ENCODE measurements at regions not wholly inside any gene's neighbourhood (a gene's known extent, or its start where the extent isn't known, plus 50 kb on each side); places are given as distances from the start of the nearest gene placed in this dataset.

DNA sequence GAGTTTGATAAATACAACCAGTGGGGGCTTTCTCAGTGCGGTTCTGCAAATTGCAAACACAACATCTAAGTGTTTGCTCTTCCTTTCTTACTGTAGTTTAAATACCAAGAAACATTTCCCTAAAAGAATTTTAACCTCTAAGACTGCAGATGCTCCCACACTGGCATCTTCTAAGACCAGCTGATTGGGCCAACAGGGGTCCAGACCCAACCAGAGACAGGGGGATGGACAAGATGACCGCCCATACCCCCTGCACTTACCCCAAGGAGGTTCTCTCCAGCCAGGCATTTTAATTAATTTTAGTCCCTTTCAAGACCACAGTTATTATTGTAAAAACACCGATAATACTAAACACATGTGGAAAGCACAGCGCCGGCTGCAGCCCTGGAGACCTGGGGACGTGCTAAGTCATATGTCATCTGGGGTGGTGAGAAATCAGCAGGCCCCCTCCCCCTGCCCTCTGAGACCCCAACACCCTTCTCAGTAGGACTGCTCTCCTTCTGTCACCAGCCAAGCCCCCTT, 242.3 kb downstream of the SOX9 start:
- Mint-ChIP-seq H3K36me3 (no peaks in the 10 kb centered on the region), H3K9me3 (no peaks in the 10 kb centered on the region), H3K4me3 (no peak overlapping the region), H3K4me1 (no peaks in the 10 kb centered on the region), H3K27me3 (peaks cover 20% of the 10 kb centered on the region), H3K27ac (no peak overlapping the region)
- no peak for DNase-seq

DNA sequence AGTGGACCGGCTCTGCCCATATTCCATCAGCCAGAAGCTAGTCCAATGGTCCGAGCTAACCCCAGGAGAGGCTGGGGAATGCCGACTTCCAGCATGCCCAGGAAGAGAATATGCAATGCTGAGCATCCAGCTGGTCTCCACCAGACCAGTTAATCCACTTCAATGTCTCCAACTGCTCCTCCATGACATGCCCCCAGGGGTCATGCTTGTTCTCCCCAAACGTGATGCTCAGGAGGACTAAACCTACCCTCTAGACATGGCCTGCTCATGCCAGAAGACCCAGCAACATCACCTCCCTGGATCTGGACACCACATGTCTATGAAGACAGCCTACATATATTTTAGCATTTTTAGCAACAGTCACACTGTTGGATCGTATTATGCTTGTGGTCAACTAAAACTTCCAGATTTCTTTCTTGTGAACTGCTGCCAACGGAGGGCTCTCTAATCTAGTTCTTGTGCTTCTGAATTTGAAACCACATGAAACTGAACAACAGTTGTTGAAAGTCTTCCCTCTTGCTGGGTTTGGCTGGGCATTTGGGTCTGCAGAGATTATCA, 245.1 kb downstream of the SOX9 start:
- DNase-seq = no peak
- Mint-ChIP-seq H3K4me3 (no peak overlapping the region), H3K36me3 (no peaks in the 10 kb centered on the region), H3K27ac (no peak overlapping the region), H3K4me1 (no peaks in the 10 kb centered on the region), H3K9me3 (no peaks in the 10 kb centered on the region), H3K27me3 (peaks cover 20% of the 10 kb centered on the region)

GRCh38 chr17:72366626-72367025, 245.8 kb downstream of the SOX9 start:
- Mint-ChIP-seq H3K4me1 (no peaks in the 10 kb centered on the region), H3K4me3 (no peak overlapping the region), H3K9me3 (no peaks in the 10 kb centered on the region), H3K27ac (no peak overlapping the region), H3K27me3 (peaks cover 20% of the 10 kb centered on the region), H3K36me3 (no peaks in the 10 kb centered on the region)
- no peak for DNase-seq

DNA sequence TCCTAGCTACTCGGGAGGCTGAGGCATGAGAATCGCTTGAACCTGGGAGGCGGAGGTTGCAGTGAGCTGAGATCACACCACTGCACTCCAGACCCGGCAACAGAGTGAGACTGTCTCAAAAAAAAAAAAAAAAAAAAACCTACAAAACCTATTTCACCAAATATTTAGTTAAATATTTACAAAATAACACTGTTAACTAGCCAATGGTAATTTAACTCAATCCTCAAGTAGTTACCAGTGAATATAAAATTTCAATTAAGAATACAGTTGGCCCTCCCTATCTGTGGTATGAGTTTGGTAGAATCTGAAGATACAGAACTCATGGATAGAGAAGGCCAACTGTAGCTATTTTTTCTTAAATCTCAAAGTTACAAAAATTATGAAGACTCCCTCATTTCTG, 247.4 kb downstream of the SOX9 start:
- Mint-ChIP-seq H3K9me3 (no peaks in the 10 kb centered on the region), H3K4me3 (no peak overlapping the region), H3K27ac (no peak overlapping the region), H3K36me3 (no peaks in the 10 kb centered on the region), H3K27me3 (peaks cover 15% of the 10 kb centered on the region), H3K4me1 (no peaks in the 10 kb centered on the region)
- DNase-seq = no peak

DNA sequence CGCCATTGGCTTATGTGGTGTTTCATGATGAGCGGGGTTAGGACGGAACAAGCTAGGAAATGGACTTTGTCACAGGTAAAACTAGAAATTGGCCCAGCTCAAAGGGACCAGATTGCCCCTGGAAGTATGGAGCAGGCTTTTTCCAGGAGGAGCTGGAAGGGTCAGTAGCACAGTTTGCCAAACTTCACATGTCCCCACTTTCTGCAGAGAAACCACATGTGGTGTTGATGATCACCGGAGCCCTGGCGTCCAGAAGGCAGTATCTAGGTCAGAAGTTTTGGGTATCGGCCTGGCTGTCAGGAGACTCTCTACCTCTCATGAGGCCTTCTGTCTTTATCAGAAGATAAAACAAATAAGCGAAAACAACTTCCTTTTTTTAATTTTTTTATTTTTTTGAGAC, 248.5 kb downstream of the SOX9 start:
- no peak for DNase-seq
- H3K27me3 Mint-ChIP-seq = peaks cover 4% of the 10 kb centered on the region
- no peak overlapping the region for H3K4me3 Mint-ChIP-seq
- no peaks in the 10 kb centered on the region for H3K4me1 Mint-ChIP-seq
- no peaks in the 10 kb centered on the region for H3K36me3 Mint-ChIP-seq
- no peak overlapping the region for H3K27ac Mint-ChIP-seq
- no peaks in the 10 kb centered on the region for H3K9me3 Mint-ChIP-seq

- no peaks in the 10 kb centered on the region for H3K4me1 Mint-ChIP-seq
- no peaks in the 10 kb centered on the region for H3K9me3 Mint-ChIP-seq
- H3K36me3 Mint-ChIP-seq = no peaks in the 10 kb centered on the region
These were observed 250.0 kb downstream of the SOX9 start for GRCh38 chr17:72370819-72371218.

GRCh38 chr17:72372185-72372584, 251.4 kb downstream of the SOX9 start:
- Mint-ChIP-seq H3K4me1 (no peaks in the 10 kb centered on the region), H3K27me3 (no peaks in the 10 kb centered on the region), H3K36me3 (no peaks in the 10 kb centered on the region), H3K27ac (no peak overlapping the region), H3K9me3 (no peaks in the 10 kb centered on the region), H3K4me3 (no peak overlapping the region)
- DNase-seq = no peak

More at GRCh38 chr17:72370819-72371218, 250.0 kb downstream of the SOX9 start:
- DNase-seq = no peak
- Mint-ChIP-seq H3K27me3 (no peaks in the 10 kb centered on the region), H3K27ac (no peak overlapping the region), H3K4me3 (no peak overlapping the region)

- no peaks in the 10 kb centered on the region for H3K36me3 Mint-ChIP-seq
- H3K4me3 Mint-ChIP-seq = no peak overlapping the region
- peaks cover 4% of the 10 kb centered on the region for H3K27me3 Mint-ChIP-seq
- no peak overlapping the region for H3K27ac Mint-ChIP-seq
- no peak for DNase-seq
- no peaks in the 10 kb centered on the region for H3K4me1 Mint-ChIP-seq
- no peaks in the 10 kb centered on the region for H3K9me3 Mint-ChIP-seq
These were observed 253.3 kb downstream of the SOX9 start for GRCh38 chr17:72373910-72374741.

DNA sequence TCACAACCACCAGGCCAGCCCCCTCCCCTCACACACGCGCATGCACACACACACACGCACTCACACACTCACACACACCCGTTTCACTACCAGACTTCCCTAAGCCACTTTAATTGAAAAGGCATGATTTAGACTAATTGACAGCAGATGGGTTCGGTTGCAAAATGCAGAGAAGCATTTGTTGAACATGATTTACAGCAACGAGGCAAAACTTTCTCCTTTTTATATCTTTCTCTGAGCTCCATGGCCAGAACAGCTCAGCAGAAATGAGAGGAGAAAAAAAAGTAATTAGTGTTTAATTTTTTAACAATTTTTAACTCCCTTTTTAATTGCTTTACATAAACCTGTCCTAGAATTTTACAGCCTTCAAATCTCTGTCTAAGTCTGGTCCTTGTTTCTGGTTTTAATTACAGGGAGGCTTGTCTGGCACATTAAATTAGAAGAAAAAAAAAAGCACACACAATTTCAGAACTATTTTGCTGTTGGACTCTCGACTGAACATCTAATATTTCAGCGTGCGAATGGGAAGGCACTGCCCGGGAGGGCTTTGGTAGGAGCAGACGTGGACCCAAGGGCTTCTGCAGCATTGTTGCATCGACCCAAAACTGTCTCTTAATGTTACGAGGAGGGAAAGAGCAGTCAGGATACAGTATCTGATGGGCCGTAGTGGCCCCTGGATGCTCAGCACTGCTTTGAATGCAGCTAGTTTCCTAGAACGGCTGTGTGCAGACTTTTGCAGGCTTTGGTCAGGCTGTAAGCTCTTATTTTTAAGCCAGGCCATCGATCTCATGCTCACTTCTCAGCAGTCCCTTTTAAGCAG, 255.9 kb downstream of the SOX9 start:
- Mint-ChIP-seq H3K27me3 (peaks cover 4% of the 10 kb centered on the region), H3K4me3 (no peak overlapping the region), H3K4me1 (no peaks in the 10 kb centered on the region), H3K27ac (no peak overlapping the region), H3K36me3 (no peaks in the 10 kb centered on the region), H3K9me3 (no peaks in the 10 kb centered on the region)
- no peak for DNase-seq

GRCh38 chr17:72378414-72379390, 257.9 kb downstream of the SOX9 start:
- Mint-ChIP-seq H3K9me3 (no peaks in the 10 kb centered on the region), H3K36me3 (no peaks in the 10 kb centered on the region), H3K27me3 (peaks cover 10% of the 10 kb centered on the region), H3K27ac (no peak overlapping the region), H3K4me3 (no peak overlapping the region), H3K4me1 (no peaks in the 10 kb centered on the region)
- DNase-seq = no peak

DNA sequence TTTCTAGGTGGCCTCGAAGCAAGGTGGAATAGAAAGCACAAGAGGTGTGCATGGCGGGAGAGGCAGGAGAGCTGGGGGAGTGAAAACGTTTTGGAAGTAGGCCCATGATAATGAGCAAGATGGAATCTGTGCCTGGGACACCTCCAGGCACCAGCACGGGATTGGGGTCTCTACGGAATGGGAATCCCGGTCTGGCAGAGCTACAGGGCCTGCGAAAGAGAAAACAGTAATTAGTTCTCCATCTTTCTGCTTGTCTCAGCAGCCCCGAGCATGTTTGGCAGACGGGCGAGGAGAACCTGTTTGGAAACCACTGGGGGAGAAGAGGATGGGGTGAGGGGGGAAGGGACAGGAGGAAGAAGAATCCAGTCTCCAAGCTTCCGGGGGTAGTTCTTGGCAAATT, 258.7 kb downstream of the SOX9 start:
- H3K4me3 Mint-ChIP-seq = no peak overlapping the region
- peaks cover 10% of the 10 kb centered on the region for H3K27me3 Mint-ChIP-seq
- no peaks in the 10 kb centered on the region for H3K9me3 Mint-ChIP-seq

GRCh38 chr17:72380120-72380519, 259.3 kb downstream of the SOX9 start:
- no peak for DNase-seq
- Mint-ChIP-seq H3K36me3 (no peaks in the 10 kb centered on the region), H3K27me3 (peaks cover 10% of the 10 kb centered on the region), H3K27ac (no peak overlapping the region), H3K9me3 (no peaks in the 10 kb centered on the region), H3K4me3 (no peak overlapping the region), H3K4me1 (no peaks in the 10 kb centered on the region)

More for the DNA sequence above, 258.7 kb downstream of the SOX9 start:
- no peak overlapping the region for H3K27ac Mint-ChIP-seq
- H3K4me1 Mint-ChIP-seq = no peaks in the 10 kb centered on the region
- H3K36me3 Mint-ChIP-seq = no peaks in the 10 kb centered on the region
- DNase-seq = no peak

DNA sequence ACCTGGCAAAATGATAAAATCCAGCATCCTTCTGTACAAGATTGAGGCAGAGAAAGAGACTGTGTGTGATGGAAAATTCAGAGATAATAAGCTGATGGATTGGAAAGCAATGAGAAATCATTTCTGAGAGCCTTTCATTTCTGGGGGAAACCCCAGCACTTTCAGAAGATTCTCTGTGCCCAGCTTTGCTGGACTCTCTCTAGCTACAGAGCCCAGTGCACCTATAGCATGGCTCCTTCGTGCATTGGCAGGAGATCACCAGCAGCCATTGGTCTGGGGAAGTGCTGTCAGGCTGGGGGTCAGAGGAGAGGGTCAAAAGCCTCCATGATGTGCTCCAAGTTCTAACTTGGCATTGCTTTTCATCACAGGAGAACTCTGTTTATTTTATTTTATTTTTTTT, 259.9 kb downstream of the SOX9 start:
- Mint-ChIP-seq H3K4me3 (no peak overlapping the region), H3K9me3 (no peaks in the 10 kb centered on the region), H3K4me1 (no peaks in the 10 kb centered on the region), H3K27me3 (peaks cover 10% of the 10 kb centered on the region), H3K27ac (no peak overlapping the region), H3K36me3 (no peaks in the 10 kb centered on the region)
- DNase-seq = no peak

DNA sequence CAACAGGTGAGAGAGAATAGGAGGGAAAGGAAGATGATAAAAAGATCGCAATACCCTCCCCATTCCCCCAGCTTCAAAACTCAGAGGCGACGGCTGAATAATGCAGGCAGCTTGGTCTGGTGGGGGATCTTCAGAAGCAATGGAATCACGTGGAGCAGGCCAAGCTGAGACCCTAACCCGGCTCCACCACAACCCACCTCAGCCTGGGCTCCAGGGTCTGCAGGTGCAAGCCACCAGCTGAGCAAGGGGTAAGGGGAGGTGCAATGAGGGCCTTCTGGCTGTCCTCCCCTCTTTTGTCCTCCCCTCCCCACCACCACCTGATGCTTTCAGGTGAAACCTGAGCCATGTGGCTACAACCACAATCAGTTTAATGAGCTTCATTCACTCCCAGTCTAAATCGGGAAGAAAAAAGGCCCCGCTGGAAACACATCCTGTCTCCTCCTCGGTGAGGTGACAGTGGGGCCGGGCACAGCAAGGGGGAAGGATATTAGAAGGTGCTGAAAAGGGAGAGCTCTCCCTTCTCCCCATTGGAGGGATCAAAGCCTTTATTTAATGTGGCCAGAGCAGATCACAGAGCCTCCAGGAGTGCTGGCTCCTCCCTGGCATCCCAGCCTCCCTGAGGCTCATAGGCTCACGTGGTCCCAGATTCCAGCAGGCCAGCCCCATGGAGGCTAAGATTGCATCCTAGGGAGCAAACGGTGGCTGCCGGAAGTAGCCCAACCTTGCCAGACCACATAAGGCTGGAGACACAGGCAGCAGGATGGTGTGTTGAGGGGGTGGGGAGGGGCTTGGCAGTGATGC, 261.0 kb downstream of the SOX9 start:
- Mint-ChIP-seq H3K27me3 (peaks cover 10% of the 10 kb centered on the region), H3K9me3 (no peaks in the 10 kb centered on the region), H3K4me3 (no peak overlapping the region), H3K4me1 (no peaks in the 10 kb centered on the region), H3K36me3 (no peaks in the 10 kb centered on the region), H3K27ac (no peak overlapping the region)
- no peak for DNase-seq

All from activated naive CD8-positive, alpha-beta T cell treated with anti-CD3 and anti-CD28 coated beads for 36 hours (primary cell).